GM12878 (cell line): ENCODE measurements at regions not wholly inside any gene's neighbourhood (a gene's known extent, or its start where the extent isn't known, plus 50 kb on each side); places are given as distances from the start of the nearest gene placed in this dataset.

Experiments
- ATAC-seq: fragments of 200-7000 bp; cut with Tn5 transposase; 3 replicates; pipeline ENCODE4 v1.9.1; 2020; ENCODE audit warnings: mild to moderate bottlenecking, moderate library complexity
- BruUV-seq: library from RNA; stranded (reverse); fragments of 400-500 nt; replicated peaks from 2 replicates; lab custom pipeline; 2021; lab: Mats Ljungman, UMichigan
- CTCF ChIA-PET: fragments of 300-600 bp; sonication (Branson Sonifier 250); formaldehyde crosslinking; extraction: SDS; loops from one replicate; lab custom pipeline; 2021; ENCODE audit warnings: inconsistent platforms; lab: Yijun Ruan, JAX
- POLR2A ChIA-PET: fragments of 350-600 bp; formaldehyde crosslinking; extraction: SDS; loops from one replicate; lab custom pipeline; 2021; ENCODE audit warnings: inconsistent platforms; lab: Charles Lee
- RAD21 ChIA-PET: fragments of 300-600 bp; sonication (Branson Sonifier 250); formaldehyde crosslinking; loops from one replicate; lab custom pipeline; 2023; ENCODE audit warnings: antibody characterized with exemption; ENCODE audit not compliant: unreplicated experiment; lab: Charles Lee
- SMC1A ChIA-PET: fragments of 300-600 bp; sonication (Branson Sonifier 250); formaldehyde crosslinking; loops from one replicate; lab custom pipeline; 2023; ENCODE audit not compliant: unreplicated experiment, uncharacterized antibody; lab: Charles Lee
- DNase-seq: peaks from one replicate; pipeline ENCODE4 v3.0.0-alpha.2; 2011; ENCODE audit warnings: low read depth, low spot score
- FAIRE-seq: peaks from 3 replicates; lab custom pipeline; 2011; peaks lifted over from hg19 to GRCh38; lab: Jason Lieb, UNC
- H2AFZ ChIP-seq: 2 replicates; pipeline ENCODE4 v1.6.0; 2011; ENCODE audit warnings: low read depth, low read length, control low read depth; ENCODE audit not compliant: control insufficient read depth
- H3K27ac ChIP-seq: 2 replicates; pipeline ENCODE4 v1.5.1; 2011; ENCODE audit warnings: control low read depth; ENCODE audit not compliant: control insufficient read depth, insufficient read depth
- H3K27me3 ChIP-seq, 2 experiments: replicated peaks in 1 of 2; 2 replicates each; pipeline versions ENCODE4 v1.6.0 to v1.6.1; 2011; ENCODE audit warnings: low read length in 1 of 2; ENCODE audit not compliant: control insufficient read depth in 2 of 2, insufficient read depth in 2 of 2
- H3K36me3 ChIP-seq, 2 experiments: 2 replicates each; pipeline ENCODE4 v1.5.1; 2011; ENCODE audit warnings: low read length in 1 of 2; ENCODE audit not compliant: control insufficient read depth in 2 of 2, insufficient read depth in 2 of 2
- H3K4me1 ChIP-seq: 2 replicates; pipeline ENCODE4 v1.6.1; 2011; ENCODE audit warnings: mild to moderate bottlenecking, low read length, moderate library complexity, mixed read lengths; ENCODE audit not compliant: control insufficient read depth, insufficient read depth
- H3K4me2 ChIP-seq: 2 replicates; pipeline ENCODE4 v1.6.0; 2011; ENCODE audit warnings: control low read depth; ENCODE audit not compliant: control insufficient read depth, insufficient read depth
- H3K4me3 ChIP-seq: fragments of 200-600 bp; sonication (generic); 2 replicates; pipeline ENCODE4 v1.5.1; 2016
- H3K79me2 ChIP-seq: 2 replicates; pipeline ENCODE4 v1.6.0; 2011; ENCODE audit warnings: low read length; ENCODE audit not compliant: control insufficient read depth, insufficient read depth
- H3K9ac ChIP-seq: 2 replicates; pipeline ENCODE4 v1.8.0; 2011; ENCODE audit warnings: low read length, control low read depth, mixed read lengths; ENCODE audit not compliant: control insufficient read depth, insufficient read depth
- H3K9me3 ChIP-seq: replicated peaks from 3 replicates; pipeline ENCODE4 v1.5.1; 2011; ENCODE audit warnings: mild to moderate bottlenecking, low read length; ENCODE audit not compliant: control insufficient read depth, insufficient read depth
- H4K20me1 ChIP-seq: 2 replicates; pipeline ENCODE4 v1.6.0; 2011; ENCODE audit not compliant: control insufficient read depth, insufficient read depth
- JUND ChIP-seq: IDR thresholded peaks from 2 replicates; pipeline ENCODE4 v1.6.1; 2012; ENCODE audit warnings: low read depth, mild to moderate bottlenecking, low read length, improper control_type of control experiment, moderate library complexity
- NFXL1 ChIP-seq: fragments of 450-650 bp; IDR thresholded peaks from 2 replicates; pipeline ENCODE4 v1.6.1; 2017; ENCODE audit warnings: antibody characterized with exemption, mild to moderate bottlenecking, borderline replicate concordance
- WGBS: methylation state at CpG from one replicate; pipeline ENCODE4 v1.1.6; 2016; ENCODE audit warnings: low lambda C conversion rate; ENCODE audit not compliant: insufficient replicate concordance, insufficient coverage; ENCODE audit errors: missing lambda C conversion rate; 5-methylcytosine and 5-hydroxymethylcytosine counted together
- in situ Hi-C: fragments of 300-500 bp; cut with MboI; formaldehyde crosslinking; loops from 9 replicates; pipeline ENCODE4 v1.14.3; 2018; ENCODE audit warnings: mixed read lengths
- intact Hi-C: fragments of 100-400 bp; cut with micrococcal nuclease; formaldehyde crosslinking; loops from one replicate; pipeline ENCODE4 v1.14.2; 2022; ENCODE audit not compliant: unreplicated experiment

DNA sequence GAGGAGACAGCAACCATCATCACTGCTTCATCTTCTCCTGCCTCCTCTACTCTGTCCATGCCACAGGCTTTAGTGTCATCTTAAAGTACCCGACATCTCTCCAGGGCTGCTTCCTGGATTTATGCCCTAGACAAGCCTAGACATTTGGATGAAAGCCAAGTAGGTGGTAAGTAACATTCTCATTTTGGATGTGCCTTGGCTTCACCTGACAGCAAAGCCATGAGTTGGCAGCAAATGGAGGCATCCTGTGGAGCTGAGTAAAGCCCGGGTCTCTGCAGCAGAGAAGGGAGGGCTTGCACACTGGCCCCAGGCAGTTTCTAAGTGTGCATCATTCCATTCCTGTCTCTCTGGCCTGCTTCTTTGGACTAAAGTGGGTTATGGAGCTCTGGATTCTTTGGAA is 299.1 kb downstream of the DMAC1 start:
- H3K4me2 ChIP-seq = no peak overlapping the region
- intact Hi-C loops (no loop called here), in situ Hi-C loops (no loop called here)
- FAIRE-seq (no peak), DNase-seq (no peak), ATAC-seq (no peak)
- CTCF ChIA-PET = no interaction called here
- H3K27ac ChIP-seq = no peak overlapping the region
- no peak overlapping the region for H3K9ac ChIP-seq
- H3K36me3 ChIP-seq = no peaks in the 10 kb centered on the region
- H3K4me3 ChIP-seq = no peak overlapping the region
- RAD21 ChIA-PET = no interaction called here
- no peak for TF ChIP-seq JUND
- BruUV-seq = no TSS peak
- no peaks in the 10 kb centered on the region for H3K9me3 ChIP-seq
- H4K20me1 ChIP-seq = no peaks in the 10 kb centered on the region
- SMC1A ChIA-PET = no interaction called here
- no peak overlapping the region for H2AFZ ChIP-seq
- H3K27me3 ChIP-seq = no peaks in the 10 kb centered on the region
- POLR2A ChIA-PET = no interaction called here
- H3K4me1 ChIP-seq = no peaks in the 10 kb centered on the region
- 0% methylated on average over 2 of the region's 2 CpGs for WGBS
- H3K79me2 ChIP-seq = no peaks in the 10 kb centered on the region

- POLR2A ChIA-PET = no interaction called here
- DNase-seq = no peak
- no peak overlapping the region for H2AFZ ChIP-seq
- FAIRE-seq = no peak
- H4K20me1 ChIP-seq = no peaks in the 10 kb centered on the region
- no peak overlapping the region for H3K4me2 ChIP-seq
- in situ Hi-C loops (no loop called here), intact Hi-C loops (no loop called here)
- H3K27ac ChIP-seq = no peak overlapping the region
- H3K36me3 ChIP-seq = no peaks in the 10 kb centered on the region
- no peaks in the 10 kb centered on the region for H3K79me2 ChIP-seq
- no peak for TF ChIP-seq NFXL1
- no peaks in the 10 kb centered on the region for H3K4me1 ChIP-seq
- ATAC-seq = no peak
- RAD21 ChIA-PET = interaction anchor here (1.2 kb wide), 1 partner anchor 89 kb away, joined by 3 read pairs; no protein-coding TSS in a partner anchor
- H3K9me3 ChIP-seq = no peaks in the 10 kb centered on the region
- CTCF ChIA-PET = no interaction called here
- 0 out of 4 replicates have a peak, but pooled peaks cover 0 to 1% of the 10 kb centered on the region in 2 experiments for H3K27me3 ChIP-seq
- H3K9ac ChIP-seq = no peak overlapping the region
- SMC1A ChIA-PET = no interaction called here
- WGBS = 0% methylated on average over 2 of the region's 2 CpGs
- BruUV-seq = no TSS peak
- H3K4me3 ChIP-seq = no peak overlapping the region
Observed at GRCh38 chr9:7491641-7492040, 307.9 kb downstream of the DMAC1 start.
